ENCODE measurements at regions not wholly inside any gene's neighbourhood (a gene's known extent, or its start where the extent isn't known, plus 50 kb on each side); places are given as distances from the start of the nearest gene placed in this dataset.

DNA sequence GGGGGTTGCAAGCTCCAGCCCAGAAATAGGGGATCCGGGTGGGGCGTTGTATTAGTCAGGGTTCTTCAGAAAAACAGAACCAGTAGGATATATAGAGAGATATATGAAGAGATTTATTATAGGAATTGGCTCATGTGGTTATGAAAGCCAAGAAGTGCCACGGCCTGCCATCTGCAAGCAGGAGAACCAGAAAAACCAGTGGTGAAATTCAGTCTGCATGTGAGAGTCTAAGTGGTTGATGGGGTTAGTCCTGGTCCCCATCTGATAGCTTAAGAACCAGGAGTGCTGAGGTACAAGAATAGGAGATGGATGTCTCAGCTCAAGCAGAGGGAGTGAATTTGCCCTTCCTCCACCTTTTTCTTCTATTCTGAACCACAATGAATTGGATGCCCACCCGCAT is 123.4 kb upstream of the APC start:
- no peak for FAIRE-seq
- DNase-seq (ENCODE audit: insufficient read length), result no peak
- TF ChIP-seq POLR2AphosphoS5 (IDR thresholded peaks at IDR 0.05; ENCODE audit: low read depth, low read length), result no peak

DNA sequence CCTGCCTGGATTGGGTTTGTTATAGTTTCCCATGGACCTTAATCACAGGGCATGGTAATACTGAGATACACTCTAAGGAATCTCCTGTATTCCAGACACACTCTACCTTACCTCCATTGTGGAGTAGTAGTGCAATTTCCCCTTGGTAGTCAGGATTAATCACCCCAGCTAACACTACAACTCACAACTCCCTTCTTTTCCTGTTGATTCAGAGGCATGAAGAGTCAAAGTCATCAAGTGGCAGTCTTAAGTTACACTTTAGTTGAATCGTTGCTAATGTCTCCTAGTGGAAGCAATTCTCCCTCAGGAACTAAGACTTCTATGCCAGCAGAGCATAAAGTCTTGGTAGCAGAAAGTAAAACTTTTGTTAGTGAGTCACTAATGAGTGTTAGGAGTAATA is 122.7 kb upstream of the APC start:
- FAIRE-seq (no peak), DNase-seq (ENCODE audit: insufficient read length) (no peak)
- TF ChIP-seq POLR2AphosphoS5 (IDR thresholded peaks at IDR 0.05; ENCODE audit: low read depth, low read length) (no peak), POLR2A (IDR thresholded peaks at IDR 0.05; ENCODE audit: low read depth, low read length) (no peak)

DNA sequence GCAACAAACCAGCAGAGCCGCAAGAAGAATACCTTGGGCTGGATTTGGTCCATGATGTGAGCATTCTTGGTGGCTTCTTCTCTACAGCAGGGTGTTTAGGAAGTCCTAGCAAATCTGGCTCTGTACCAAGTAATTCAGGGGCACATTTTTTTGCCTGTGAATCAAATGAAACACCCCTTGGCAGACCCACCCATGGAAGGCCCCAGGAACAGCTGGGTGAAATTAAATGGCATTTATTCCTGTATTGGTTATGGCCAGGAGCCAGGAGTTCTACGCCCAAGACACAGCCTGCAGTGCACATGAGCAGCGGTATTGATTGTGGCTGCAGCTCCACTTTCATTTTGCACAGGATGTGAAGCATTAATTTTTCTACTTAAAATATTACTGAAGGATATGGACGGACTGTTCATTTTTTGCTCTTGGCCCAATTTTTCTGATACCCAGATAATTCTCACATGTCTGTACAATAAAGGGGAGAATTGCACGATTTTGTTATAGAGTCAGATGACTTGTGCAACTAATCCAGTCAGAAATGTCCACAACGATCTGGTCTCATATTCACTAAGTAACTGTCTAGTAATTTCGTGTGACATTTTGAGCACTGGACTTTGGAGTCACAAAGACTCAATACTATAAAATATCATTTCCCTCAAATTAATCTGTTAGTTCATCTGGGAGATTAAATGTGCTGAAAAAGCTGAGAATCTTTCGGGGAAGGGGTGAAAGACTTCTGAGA is 120.7 kb upstream of the APC start:
- DNase-seq (ENCODE audit: insufficient read length) (no peak), FAIRE-seq (peak; percentile 72)

DNA sequence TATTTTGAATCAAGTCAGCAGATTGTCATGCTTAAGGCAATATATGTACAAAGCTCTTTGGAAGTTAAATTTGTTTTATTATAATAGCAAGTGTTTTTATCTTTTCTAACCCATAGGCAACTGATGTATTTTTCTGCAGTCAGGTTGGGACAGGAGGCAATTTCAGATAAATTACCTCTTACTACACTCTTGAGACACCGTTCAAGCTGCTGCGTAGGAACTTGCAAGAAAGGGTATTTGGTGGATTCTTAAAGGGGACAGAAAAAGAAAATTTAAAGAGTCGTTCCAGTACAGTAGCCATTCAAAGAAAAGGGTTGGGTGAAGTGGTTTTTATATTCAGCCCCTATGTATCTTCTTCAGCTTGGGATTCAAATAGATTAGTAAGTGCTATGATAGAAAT is 112.4 kb upstream of the APC start:
- DNase-seq (ENCODE audit: insufficient read length), result no peak
- TF ChIP-seq POLR2AphosphoS5 (IDR thresholded peaks at IDR 0.05; ENCODE audit: low read depth, low read length) (no peak), POLR2A (IDR thresholded peaks at IDR 0.05; ENCODE audit: low read depth, low read length) (no peak), TAF1 (IDR thresholded peaks at IDR 0.05; ENCODE audit: borderline replicate concordance, low read depth, low read length) (no peak)
- FAIRE-seq, result no peak

More for the DNA sequence above, 120.7 kb upstream of the APC start:
- TF ChIP-seq POLR2A (IDR thresholded peaks at IDR 0.05; ENCODE audit: low read depth, low read length) (no peak), TAF1 (IDR thresholded peaks at IDR 0.05; ENCODE audit: borderline replicate concordance, low read depth, low read length) (no peak), POLR2AphosphoS5 (IDR thresholded peaks at IDR 0.05; ENCODE audit: low read depth, low read length) (no peak)

DNA sequence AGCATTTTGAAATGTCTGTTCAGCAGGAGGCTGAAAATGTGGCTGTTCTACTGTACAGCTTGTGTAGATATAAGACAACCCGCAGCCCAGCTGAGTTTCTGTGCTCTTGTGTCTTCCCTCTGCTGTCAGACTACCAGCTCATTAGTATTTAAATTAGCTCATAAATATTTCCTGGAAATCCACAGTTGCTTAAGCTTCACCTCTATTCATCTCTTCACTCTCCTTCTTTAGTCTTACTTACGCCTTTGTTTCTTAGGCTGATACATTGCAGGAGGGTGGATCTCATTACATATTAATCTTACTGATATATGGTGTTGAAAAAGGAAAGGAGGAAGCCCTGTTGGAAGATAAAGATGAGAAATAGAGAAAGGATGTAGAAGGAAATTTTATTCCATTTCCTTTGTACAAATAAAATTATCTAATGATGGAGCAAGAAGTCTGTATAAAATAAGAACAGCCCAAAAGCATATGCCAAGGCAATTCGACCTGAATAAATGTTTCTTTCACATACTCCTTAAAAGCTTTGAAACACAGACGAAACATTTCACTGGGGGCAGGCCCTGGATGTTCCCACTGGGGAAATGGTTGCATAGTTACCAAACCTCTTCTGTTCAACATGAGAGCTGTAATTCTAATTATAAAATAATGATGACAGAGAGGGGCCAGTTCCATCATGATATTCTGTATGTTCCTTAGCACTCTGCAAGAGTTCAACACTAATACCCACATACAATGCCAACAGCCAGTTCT is 111.8 kb upstream of the APC start:
- TF ChIP-seq POLR2A (IDR thresholded peaks at IDR 0.05; ENCODE audit: low read depth, low read length), result no peak
- no peak for TF ChIP-seq POLR2AphosphoS5 (IDR thresholded peaks at IDR 0.05; ENCODE audit: low read depth, low read length)
- TF ChIP-seq TAF1 (IDR thresholded peaks at IDR 0.05; ENCODE audit: borderline replicate concordance, low read depth, low read length), result no peak
- no peak for DNase-seq (ENCODE audit: insufficient read length)
- no peak for FAIRE-seq

DNA sequence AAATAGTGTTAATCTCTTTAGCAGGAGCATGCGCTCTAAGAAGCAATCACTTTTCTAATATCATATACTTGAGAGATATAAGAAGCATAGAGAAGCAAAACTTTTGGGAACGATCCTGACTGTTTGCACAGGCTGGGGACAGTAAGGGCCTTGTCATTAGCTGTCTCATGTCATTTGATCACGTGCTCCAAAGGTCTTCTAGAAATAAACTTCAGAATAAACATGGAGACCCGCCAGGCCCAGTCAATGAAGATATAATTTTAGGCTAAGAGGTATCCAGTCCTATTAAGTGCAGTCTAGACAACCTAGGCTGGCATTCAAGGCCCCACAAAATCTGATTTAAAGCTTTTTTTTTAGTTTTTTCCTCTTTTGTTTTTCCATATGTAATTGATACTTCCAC is 111.0 kb upstream of the APC start:
- TF ChIP-seq POLR2A (IDR thresholded peaks at IDR 0.05; ENCODE audit: low read depth, low read length) (no peak), TAF1 (IDR thresholded peaks at IDR 0.05; ENCODE audit: borderline replicate concordance, low read depth, low read length) (no peak), POLR2AphosphoS5 (IDR thresholded peaks at IDR 0.05; ENCODE audit: low read depth, low read length) (no peak)
- no peak for FAIRE-seq
- no peak for DNase-seq (ENCODE audit: insufficient read length)

DNA sequence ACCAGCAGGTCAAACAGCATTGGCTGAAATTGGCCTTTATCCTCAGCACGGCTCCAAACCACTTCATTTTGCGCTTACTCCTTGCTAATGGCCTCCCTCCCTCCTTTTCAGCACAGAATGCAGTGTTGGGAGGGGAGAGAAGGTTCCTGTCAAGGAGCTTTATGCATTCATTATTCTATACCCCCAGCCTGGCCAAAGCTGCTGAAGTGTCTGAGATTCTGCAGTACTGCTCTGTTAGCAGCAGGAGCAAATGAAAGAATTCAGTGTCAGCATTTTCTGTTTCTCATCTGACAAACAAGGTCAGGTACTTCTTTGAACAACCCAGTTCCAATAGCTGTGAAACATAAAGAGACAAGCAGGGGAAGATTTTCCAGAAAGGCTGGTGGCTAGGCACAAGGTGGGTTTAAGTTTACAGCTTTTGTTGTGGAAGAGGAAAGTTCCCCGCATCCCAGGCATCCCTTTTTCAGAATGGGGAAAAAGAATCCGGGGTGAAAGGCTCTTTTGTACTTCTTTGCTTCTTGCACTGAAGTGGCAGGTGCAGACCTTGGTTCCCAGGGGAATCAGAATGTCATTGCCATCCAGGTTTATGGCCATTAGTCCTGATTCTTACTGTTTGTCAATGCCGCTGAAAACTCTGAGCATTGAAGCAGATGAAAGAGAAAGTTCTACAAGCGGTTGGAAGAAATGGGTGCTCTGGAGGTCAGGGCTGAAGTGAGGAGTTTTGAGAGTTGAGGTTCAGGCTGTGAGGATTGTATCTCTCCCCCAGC is 109.3 kb upstream of the APC start:
- no peak for TF ChIP-seq POLR2A (IDR thresholded peaks at IDR 0.05; ENCODE audit: low read depth, low read length)
- DNase-seq (ENCODE audit: insufficient read length), result no peak
- FAIRE-seq, result no peak

DNA sequence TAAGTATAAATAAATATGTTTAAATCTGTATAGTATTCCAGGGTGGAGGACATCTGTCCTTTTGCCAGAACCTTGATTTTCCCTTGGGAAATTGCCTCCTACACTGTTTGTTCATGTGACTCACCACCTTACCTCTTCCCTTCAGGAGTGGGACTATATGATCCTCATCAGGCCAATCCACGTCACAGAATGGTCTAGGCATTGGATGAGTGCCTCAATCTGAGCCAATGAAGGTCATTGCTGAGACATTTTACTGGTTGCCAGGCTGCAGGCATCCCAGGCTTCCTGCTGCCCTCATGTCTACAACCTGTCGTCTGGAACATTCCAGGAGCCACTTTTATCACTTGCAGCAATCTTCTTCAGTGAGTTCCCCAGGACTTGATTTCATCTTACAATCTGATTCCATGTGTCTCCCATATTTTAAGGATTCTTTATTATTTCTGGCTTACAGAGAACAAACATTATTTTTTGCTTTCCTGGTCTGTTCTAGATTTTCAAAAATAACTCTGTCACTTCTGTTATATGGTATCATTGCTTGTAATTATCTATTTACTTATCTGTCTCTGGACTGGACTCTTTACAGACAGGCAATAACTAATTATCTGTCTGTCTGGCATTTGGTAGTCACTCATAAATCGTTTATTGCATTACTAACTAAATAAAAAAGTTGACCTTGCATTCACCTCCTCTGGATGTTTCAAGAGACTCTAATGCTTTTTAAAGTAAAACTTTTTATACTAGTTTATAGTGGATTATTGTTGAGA is 107.3 kb upstream of the APC start:
- no peak for TF ChIP-seq POLR2A (IDR thresholded peaks at IDR 0.05; ENCODE audit: low read depth, low read length)
- TF ChIP-seq TAF1 (IDR thresholded peaks at IDR 0.05; ENCODE audit: borderline replicate concordance, low read depth, low read length), result no peak
- TF ChIP-seq POLR2AphosphoS5 (IDR thresholded peaks at IDR 0.05; ENCODE audit: low read depth, low read length), result no peak
- FAIRE-seq, result no peak
- DNase-seq (ENCODE audit: insufficient read length), result no peak

DNA sequence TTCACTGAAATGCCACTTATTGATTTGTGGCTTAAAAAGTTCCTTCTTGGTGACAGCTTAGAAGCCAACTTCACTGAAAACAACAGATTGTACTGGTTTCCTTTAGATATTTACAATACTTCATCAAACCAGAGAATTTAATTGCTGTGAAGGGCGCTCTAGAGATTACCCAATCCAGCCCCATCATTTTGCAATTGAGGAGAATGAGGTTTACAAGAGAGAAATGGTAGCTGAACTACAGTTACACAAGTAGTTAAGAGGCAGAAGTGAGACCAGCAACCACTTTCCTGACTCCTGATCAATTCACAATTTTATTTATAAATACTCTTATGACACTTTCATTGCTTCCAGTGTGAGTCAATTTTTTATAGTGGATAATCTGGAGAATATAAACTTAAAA is 103.5 kb upstream of the APC start:
- no peak for DNase-seq (ENCODE audit: insufficient read length)
- TF ChIP-seq POLR2A (IDR thresholded peaks at IDR 0.05; ENCODE audit: low read depth, low read length) (no peak), POLR2AphosphoS5 (IDR thresholded peaks at IDR 0.05; ENCODE audit: low read depth, low read length) (no peak), TAF1 (IDR thresholded peaks at IDR 0.05; ENCODE audit: borderline replicate concordance, low read depth, low read length) (no peak)

DNA sequence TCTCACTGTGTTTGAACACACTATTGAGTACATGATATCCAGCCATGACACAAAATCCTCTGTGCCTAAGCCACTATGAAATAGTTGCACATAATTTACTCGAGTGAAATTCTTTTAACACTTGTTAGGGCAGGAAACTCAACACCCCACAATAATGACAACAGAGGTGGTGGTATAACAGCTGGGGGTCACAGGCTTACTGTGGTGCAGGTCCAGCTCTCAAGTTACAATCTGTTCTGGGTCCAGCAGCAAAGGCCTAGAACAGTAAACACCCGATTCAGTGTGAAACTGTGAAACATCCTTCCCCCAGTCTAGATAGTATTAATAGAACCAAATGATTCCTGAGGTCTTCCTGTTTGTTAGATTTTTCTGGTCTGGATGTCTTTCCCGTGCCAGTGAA is 102.9 kb upstream of the APC start:
- TF ChIP-seq TAF1 (IDR thresholded peaks at IDR 0.05; ENCODE audit: borderline replicate concordance, low read depth, low read length) (no peak), POLR2AphosphoS5 (IDR thresholded peaks at IDR 0.05; ENCODE audit: low read depth, low read length) (no peak), POLR2A (IDR thresholded peaks at IDR 0.05; ENCODE audit: low read depth, low read length) (no peak)
- DNase-seq (ENCODE audit: insufficient read length), result no peak
- FAIRE-seq, result no peak

More for the DNA sequence above, 103.5 kb upstream of the APC start:
- no peak for FAIRE-seq

DNA sequence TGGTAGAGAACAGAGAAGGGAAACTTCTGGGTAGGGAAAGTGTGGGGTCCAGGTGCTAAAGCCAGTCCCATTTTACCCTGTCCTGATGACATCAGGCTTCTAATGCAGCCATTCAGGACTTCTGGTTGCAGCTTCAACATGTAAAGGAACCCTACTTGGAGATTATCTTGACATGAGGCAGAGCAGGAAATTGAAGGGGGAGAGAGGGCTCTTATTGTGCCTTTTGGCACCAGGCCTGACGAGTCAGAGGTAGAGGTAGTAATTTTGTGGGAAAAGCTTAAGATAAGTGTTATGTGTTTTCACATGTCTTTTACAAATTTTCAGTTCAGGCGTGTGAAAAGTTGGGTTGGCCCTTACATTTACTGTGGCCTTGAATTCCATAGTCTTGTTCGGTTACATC is 102.4 kb upstream of the APC start:
- FAIRE-seq (no peak), DNase-seq (ENCODE audit: insufficient read length) (no peak)
- TF ChIP-seq TAF1 (IDR thresholded peaks at IDR 0.05; ENCODE audit: borderline replicate concordance, low read depth, low read length) (no peak), POLR2AphosphoS5 (IDR thresholded peaks at IDR 0.05; ENCODE audit: low read depth, low read length) (no peak), POLR2A (IDR thresholded peaks at IDR 0.05; ENCODE audit: low read depth, low read length) (no peak)
